Uterus (tissue), 3 donors: ENCODE measurements at regions not wholly inside any gene's neighbourhood (a gene's known extent, or its start where the extent isn't known, plus 50 kb on each side); places are given as distances from the start of the nearest gene placed in this dataset.
A peak's percentile ranks its signal among the peaks of the same experiment; 100 is the strongest.

Source experiments
- DNase-seq, 2 donors: peaks; one replicate each; pipeline ENCODE4 v3.0.0-alpha.2; 2019 to 2020
- H3K27ac ChIP-seq, 2 donors: fragments of 200-600 bp; sonication (generic); 1 replicate in 1 of 2; 2 replicates in 1 of 2; pipeline ENCODE4 v1.5.1; 2016 to 2018
- H3K27me3 ChIP-seq, 2 donors: fragments of 200-600 bp; sonication (generic); one replicate each; pipeline ENCODE4 v1.5.1; 2018 to 2019; ENCODE audit warnings: control low read depth in 1 of 2
- H3K36me3 ChIP-seq, 2 donors: fragments of 200-600 bp; sonication (generic); one replicate each; pipeline ENCODE4 v1.5.1; 2019; ENCODE audit warnings: control low read depth in 1 of 2
- H3K4me1 ChIP-seq, 2 donors: fragments of 200-600 bp; sonication (generic); one replicate each; pipeline ENCODE4 v1.5.1; 2018 to 2019; ENCODE audit warnings: control low read depth in 1 of 2
- H3K4me3 ChIP-seq, 2 donors: fragments of 200-600 bp; sonication (generic); 1 replicate in 1 of 2; 2 replicates in 1 of 2; pipeline ENCODE4 v1.5.1; 2018 to 2019; ENCODE audit warnings: mild to moderate bottlenecking in 1 of 2
- H3K9me3 ChIP-seq, 2 donors: fragments of 200-600 bp; sonication (generic); one replicate each; pipeline ENCODE4 v1.5.1; 2019; ENCODE audit warnings: control low read depth in 1 of 2
- POLR2A ChIP-seq, 2 donors: fragments of 450-650 bp; IDR thresholded peaks; one replicate each; pipeline ENCODE4 v1.6.1; 2016; ENCODE audit warnings: antibody characterized with exemption in 2 of 2, mild to moderate bottlenecking in 1 of 2, moderate library complexity in 1 of 2
- intact Hi-C: fragments of 100-400 bp; cut with DNase I; formaldehyde crosslinking; loops from one replicate; pipeline ENCODE4 v1.15.1; 2023; ENCODE audit warnings: low total_unique reads
- TF ChIP-seq, protein P1 (sequence below), 4 experiments: fragments of 200-600 bp in 2 of 4; fragments of 450-650 bp in 2 of 4; sonication (generic) in 2 of 4; IDR thresholded peaks; one replicate each; pipeline ENCODE4 v1.5.1; 2016 to 2019; ENCODE audit warnings: antibody characterized with exemption in 4 of 4, mild to moderate bottlenecking in 2 of 4, moderate library complexity in 1 of 4
- donor health status: DM: yes; HTN: yes; CAD: no.

DNA sequence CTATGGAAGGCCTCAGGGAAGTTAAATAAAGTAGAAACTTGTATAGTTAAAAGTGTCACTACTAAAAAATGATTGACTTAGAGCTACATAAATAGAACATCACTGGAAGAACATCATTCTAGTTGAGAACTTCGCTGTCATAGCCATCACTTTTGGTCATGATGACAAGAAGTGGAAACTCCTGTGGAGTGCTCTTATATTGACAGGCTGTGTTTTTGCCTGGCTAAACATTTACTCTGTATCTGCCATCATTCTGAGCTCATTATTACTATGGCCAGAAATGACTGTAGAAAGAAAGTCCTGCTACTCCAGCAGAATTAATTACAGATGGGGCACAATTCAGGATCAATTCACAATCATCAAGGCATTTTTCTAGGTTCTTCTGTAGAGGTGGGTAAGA is 165.1 kb upstream of the GOLIM4 start:
- Histone ChIP-seq H3K9me3 (no peaks in the 10 kb centered on the region), H3K4me1 (no peaks in the 10 kb centered on the region), H3K27me3 (no peaks in the 10 kb centered on the region), H3K36me3 (no peaks in the 10 kb centered on the region), H3K4me3 (no peak overlapping the region), H3K27ac (no peak overlapping the region)
- DNase-seq, result no peak
- no peak for TF ChIP-seq POLR2A (IDR thresholded peaks at IDR 0.05)
- TF ChIP-seq, protein P1, sequence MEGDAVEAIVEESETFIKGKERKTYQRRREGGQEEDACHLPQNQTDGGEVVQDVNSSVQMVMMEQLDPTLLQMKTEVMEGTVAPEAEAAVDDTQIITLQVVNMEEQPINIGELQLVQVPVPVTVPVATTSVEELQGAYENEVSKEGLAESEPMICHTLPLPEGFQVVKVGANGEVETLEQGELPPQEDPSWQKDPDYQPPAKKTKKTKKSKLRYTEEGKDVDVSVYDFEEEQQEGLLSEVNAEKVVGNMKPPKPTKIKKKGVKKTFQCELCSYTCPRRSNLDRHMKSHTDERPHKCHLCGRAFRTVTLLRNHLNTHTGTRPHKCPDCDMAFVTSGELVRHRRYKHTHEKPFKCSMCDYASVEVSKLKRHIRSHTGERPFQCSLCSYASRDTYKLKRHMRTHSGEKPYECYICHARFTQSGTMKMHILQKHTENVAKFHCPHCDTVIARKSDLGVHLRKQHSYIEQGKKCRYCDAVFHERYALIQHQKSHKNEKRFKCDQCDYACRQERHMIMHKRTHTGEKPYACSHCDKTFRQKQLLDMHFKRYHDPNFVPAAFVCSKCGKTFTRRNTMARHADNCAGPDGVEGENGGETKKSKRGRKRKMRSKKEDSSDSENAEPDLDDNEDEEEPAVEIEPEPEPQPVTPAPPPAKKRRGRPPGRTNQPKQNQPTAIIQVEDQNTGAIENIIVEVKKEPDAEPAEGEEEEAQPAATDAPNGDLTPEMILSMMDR (IDR thresholded peaks at IDR 0.05), result no peak
- intact Hi-C loops, result no loop called here

DNA sequence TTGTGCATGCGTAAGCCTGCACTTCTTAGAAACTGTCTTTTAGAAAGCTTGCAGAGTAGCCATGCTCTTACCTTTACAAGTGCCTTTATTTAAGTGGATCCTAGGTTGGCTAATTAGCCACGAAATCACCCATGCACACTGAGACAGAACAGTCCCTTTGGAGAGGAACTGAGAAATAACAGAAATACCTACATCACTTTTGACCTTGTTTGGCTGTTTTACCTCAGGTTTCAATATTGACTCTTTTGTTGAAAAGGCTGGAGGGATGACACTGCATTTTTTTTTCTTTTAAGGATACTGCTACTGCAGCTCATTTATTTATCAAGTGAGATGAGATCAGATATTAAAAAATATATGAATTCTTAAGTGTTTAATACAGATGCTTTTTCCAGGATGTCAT is 155.6 kb upstream of the GOLIM4 start:
- H3K4me3 ChIP-seq, result no peak overlapping the region
- H3K36me3 ChIP-seq, result no peaks in the 10 kb centered on the region
- no peak overlapping the region for H3K27ac ChIP-seq
- intact Hi-C loops, result no loop called here
- no peaks in the 10 kb centered on the region for H3K4me1 ChIP-seq
- no peaks in the 10 kb centered on the region for H3K9me3 ChIP-seq
- peaks cover 0 to 12% of the 10 kb centered on the region in 2 donors for H3K27me3 ChIP-seq
- TF ChIP-seq POLR2A (IDR thresholded peaks at IDR 0.05), result no peak
- TF ChIP-seq, protein P1 (IDR thresholded peaks at IDR 0.05), result no peak
- no peak for DNase-seq

DNA sequence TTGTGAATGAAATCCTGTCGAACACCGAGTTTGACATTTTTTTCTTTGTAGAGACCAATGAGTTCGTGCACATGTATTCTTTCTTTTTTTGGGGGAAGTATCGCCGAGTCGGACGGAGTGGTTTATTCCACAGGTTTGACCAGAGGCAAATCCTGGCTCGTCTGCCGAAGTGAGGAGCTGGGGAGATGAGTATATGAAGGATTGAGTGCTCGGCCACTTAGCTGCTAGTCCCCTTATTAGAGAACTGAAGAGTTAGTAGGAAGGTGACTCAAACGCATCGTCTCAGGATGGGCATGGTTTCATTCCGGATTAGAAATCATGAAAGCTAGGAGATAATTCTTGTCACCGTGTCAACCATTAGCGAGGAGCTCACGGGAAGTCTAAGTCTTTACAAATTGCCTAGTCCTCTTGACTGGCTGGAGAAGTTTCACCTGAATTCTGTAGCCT is 154.7 kb upstream of the GOLIM4 start:
- TF ChIP-seq, protein P1 (IDR thresholded peaks at IDR 0.05), result no peak
- no peak for TF ChIP-seq POLR2A (IDR thresholded peaks at IDR 0.05)
- H3K4me1 ChIP-seq, result no peaks in the 10 kb centered on the region
- intact Hi-C loops, result no loop called here
- no peak overlapping the region for H3K27ac ChIP-seq
- peak overlapping the region; percentile 23 to 44 for H3K4me3 ChIP-seq
- H3K36me3 ChIP-seq, result no peaks in the 10 kb centered on the region
- H3K9me3 ChIP-seq, result no peaks in the 10 kb centered on the region
- peaks cover 0 to 18% of the 10 kb centered on the region in 2 donors for H3K27me3 ChIP-seq
- DNase-seq, result no peak

DNA sequence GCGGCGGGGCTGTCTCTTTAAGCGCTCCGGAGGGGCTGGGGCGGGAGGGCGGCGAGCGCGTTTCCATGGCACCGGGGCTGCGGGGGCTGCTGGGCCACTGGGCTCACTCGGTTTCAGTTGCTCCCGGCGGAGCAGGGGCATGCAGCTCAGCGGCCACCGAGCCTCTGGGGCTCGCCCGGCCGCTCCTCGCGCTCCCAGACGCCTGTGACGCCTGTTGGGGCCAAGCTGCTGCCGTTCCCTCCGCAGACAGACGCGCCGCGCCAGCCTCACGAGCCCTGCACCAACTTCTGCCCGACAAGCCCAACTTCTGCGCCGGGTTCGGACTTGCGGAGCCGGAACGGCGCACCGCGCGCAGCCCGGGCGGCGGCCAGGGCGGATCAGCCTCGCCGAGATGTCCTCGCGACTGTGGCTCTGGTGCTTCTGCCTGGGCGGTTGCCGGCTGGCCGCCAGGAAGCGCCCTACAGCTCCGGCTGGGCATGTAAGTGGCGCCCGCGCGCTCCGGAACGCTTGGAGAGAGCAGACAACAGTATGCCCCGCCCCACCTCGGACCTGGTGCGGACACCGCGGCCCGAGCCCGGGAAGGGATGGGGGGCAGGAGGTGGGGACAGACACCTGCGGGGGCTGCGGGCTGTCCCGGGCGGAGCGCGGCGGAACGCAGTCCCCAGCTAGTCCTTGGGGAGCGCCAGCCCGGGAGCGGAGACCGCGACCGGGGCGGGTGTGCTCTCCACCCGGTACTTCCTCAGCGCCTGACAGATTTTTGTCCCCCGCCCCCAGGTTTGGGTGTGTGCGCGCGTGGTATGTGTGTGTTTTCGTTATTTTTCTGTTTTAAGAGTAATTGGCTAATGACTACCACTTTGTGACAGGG is 154.1 kb upstream of the GOLIM4 start:
- intact Hi-C loops, result no loop called here
- H3K27ac ChIP-seq, result no peak overlapping the region
- no peaks in the 10 kb centered on the region for H3K4me1 ChIP-seq
- H3K9me3 ChIP-seq, result no peaks in the 10 kb centered on the region
- H3K36me3 ChIP-seq, result no peaks in the 10 kb centered on the region
- DNase-seq, result peak; percentile 19 to 32
- peaks cover 0 to 21% of the 10 kb centered on the region in 2 donors for H3K27me3 ChIP-seq
- TF ChIP-seq, protein P1 (IDR thresholded peaks at IDR 0.05), result no peak
- peak in 1 of 2 donors; percentile 8 for TF ChIP-seq POLR2A (IDR thresholded peaks at IDR 0.05)
- H3K4me3 ChIP-seq, result peak overlapping the region; percentile 23 to 44

DNA sequence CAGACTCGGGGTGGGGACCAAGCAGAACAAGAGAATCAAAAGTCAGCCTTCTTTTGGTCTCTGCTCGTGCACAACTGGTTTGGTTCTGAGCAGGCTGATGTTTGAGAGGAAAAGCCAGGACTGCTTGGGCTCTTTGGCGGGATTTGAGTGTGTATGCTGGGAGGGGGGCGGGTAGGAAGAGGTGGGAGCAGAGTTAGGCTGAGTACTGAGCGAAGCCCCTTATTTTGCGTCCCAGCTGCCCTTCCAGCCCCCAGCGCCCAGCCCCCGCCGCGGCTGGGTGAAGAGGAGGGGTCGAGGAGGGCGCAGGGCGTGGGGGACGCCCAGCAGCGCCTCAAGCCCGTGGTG is 153.5 kb upstream of the GOLIM4 start:
- TF ChIP-seq, protein P1 (IDR thresholded peaks at IDR 0.05), result no peak
- no peak for TF ChIP-seq POLR2A (IDR thresholded peaks at IDR 0.05)
- intact Hi-C loops, result no loop called here
- peak overlapping the region; percentile 23 to 44 for H3K4me3 ChIP-seq
- H3K36me3 ChIP-seq, result no peaks in the 10 kb centered on the region
- H3K27ac ChIP-seq, result no peak overlapping the region
- no peaks in the 10 kb centered on the region for H3K4me1 ChIP-seq
- DNase-seq, result no peak
- peaks cover 0 to 27% of the 10 kb centered on the region in 2 donors for H3K27me3 ChIP-seq
- H3K9me3 ChIP-seq, result no peaks in the 10 kb centered on the region
